ENCODE measurements at regions not wholly inside any gene's neighbourhood (a gene's known extent, or its start where the extent isn't known, plus 50 kb on each side); places are given as distances from the start of the nearest gene placed in this dataset.

- TF ChIP-seq RCOR1 (conservative IDR thresholded peaks at IDR 0.05; ENCODE audit: low read depth, low read length) (no peak), CEBPB (IDR thresholded peaks at IDR 0.05; ENCODE audit: borderline replicate concordance in 1 of 2, low read depth in 2 of 2, low read length in 2 of 2) (no peak), FOXK2 (IDR thresholded peaks at IDR 0.05) (no peak), ZBTB4 (CRISPR knock-in tag; IDR thresholded peaks at IDR 0.05) (no peak)
Observed at GRCh38 chr1:29585201-29585600, 348.9 kb downstream of the PTPRU start (continued).

GRCh38 chr1:29584776-29585175, 348.5 kb downstream of the PTPRU start:
- Histone ChIP-seq H3K9me3 (replicated peaks; ENCODE audit: control insufficient read depth, insufficient read depth, low read length) (no peaks in the 10 kb centered on the region), H3K4me1 (ENCODE audit: control insufficient read depth, insufficient read depth, low read length) (no peaks in the 10 kb centered on the region), H2AFZ (ENCODE audit: control insufficient read depth, low read depth, low read length) (no peak overlapping the region), H3K36me3 (ENCODE audit: control insufficient read depth in 2 of 2, insufficient read depth in 2 of 2, low read length in 1 of 2) (no peaks in the 10 kb centered on the region), H4K20me1 (ENCODE audit: control insufficient read depth, insufficient read depth) (no peaks in the 10 kb centered on the region), H3K27me3 (replicated peaks in 1 of 2; ENCODE audit: control insufficient read depth in 2 of 2, insufficient read depth in 2 of 2, low read length in 1 of 2) (no peaks in the 10 kb centered on the region; a peak in 2 of 4 replicates), H3K79me2 (ENCODE audit: control insufficient read depth, insufficient read depth, low read length) (no peaks in the 10 kb centered on the region), H3K4me2 (ENCODE audit: control insufficient read depth, insufficient read depth) (no peak overlapping the region), H3K9ac (ENCODE audit: control insufficient read depth, insufficient read depth, low read length) (no peak overlapping the region), H3K4me3 (no peak overlapping the region), H3K27ac (ENCODE audit: control insufficient read depth, insufficient read depth) (no peak overlapping the region)
- ATAC-seq (no peak), FAIRE-seq (no peak), DNase-seq (ENCODE audit: low read depth, low spot score) (no peak)
- ChIA-PET CTCF (no interaction called here), SMC1A (ENCODE audit: uncharacterized antibody, unreplicated experiment) (no interaction called here), POLR2A (no interaction called here), RAD21 (ENCODE audit: unreplicated experiment) (no interaction called here)
- intact Hi-C loops (cut with micrococcal nuclease; ENCODE audit: unreplicated experiment) (no loop called here), in situ Hi-C loops (cut with MboI) (no loop called here)
- BruUV-seq (replicated peaks): no TSS peak
- WGBS (ENCODE audit: insufficient coverage, insufficient replicate concordance, low lambda C conversion rate, missing lambda C conversion rate): 11% methylated on average over 7 of the region's 10 CpGs
- TF ChIP-seq SKIL (IDR thresholded peaks at IDR 0.05; ENCODE audit: low read depth, poor library complexity, severe bottlenecking): no peak
- no peak for TF ChIP-seq CREB1 (IDR thresholded peaks at IDR 0.05; ENCODE audit: low read depth)
- TF ChIP-seq ETV6 (conservative IDR thresholded peaks at IDR 0.05 in 1 of 2, IDR thresholded peaks at IDR 0.05 in 1 of 2; ENCODE audit: borderline replicate concordance in 1 of 2, low read depth in 1 of 2): no peak
- TF ChIP-seq EED (IDR thresholded peaks at IDR 0.05; ENCODE audit: low read depth): no peak
- no peak for TF ChIP-seq CBFB (IDR thresholded peaks at IDR 0.05; ENCODE audit: low read depth)
- no peak for TF ChIP-seq NBN (IDR thresholded peaks at IDR 0.05)
- no peak for TF ChIP-seq FOS (IDR thresholded peaks at IDR 0.05; ENCODE audit: borderline replicate concordance, extremely low read depth, insufficient read length)
- TF ChIP-seq MLLT1 (IDR thresholded peaks at IDR 0.05): no peak
- TF ChIP-seq IRF5 (IDR thresholded peaks at IDR 0.05; ENCODE audit: borderline replicate concordance): no peak
- no peak for TF ChIP-seq BRCA1 (IDR thresholded peaks at IDR 0.05; ENCODE audit: low read depth, low read length)
- no peak for TF ChIP-seq NFXL1 (IDR thresholded peaks at IDR 0.05; ENCODE audit: borderline replicate concordance)
